Suprapubic skin (tissue), 4 donors: ENCODE measurements at regions not wholly inside any gene's neighbourhood (a gene's known extent, or its start where the extent isn't known, plus 50 kb on each side); places are given as distances from the start of the nearest gene placed in this dataset.

Experiments
- CTCF ChIP-seq, 2 donors: fragments of 200-600 bp in 1 of 2; fragments of 450-650 bp in 1 of 2; sonication (generic) in 1 of 2; IDR thresholded peaks; one replicate each; pipeline ENCODE4 v1.5.1; 2016 to 2019; ENCODE audit warnings: antibody characterized with exemption in 2 of 2, mild to moderate bottlenecking in 1 of 2, moderate library complexity in 1 of 2
- EP300 ChIP-seq: sonication (generic); formaldehyde crosslinking; IDR thresholded peaks from one replicate; pipeline ENCODE4 v1.6.1; 2017; ENCODE audit warnings: antibody characterized with exemption
- POLR2A ChIP-seq, 2 donors: fragments of 450-650 bp; IDR thresholded peaks; one replicate each; pipeline ENCODE4 v1.6.1; 2017; ENCODE audit warnings: antibody characterized with exemption in 2 of 2, mild to moderate bottlenecking in 2 of 2, moderate library complexity in 2 of 2
- POLR2AphosphoS5 ChIP-seq, 3 donors: sonication (generic); formaldehyde crosslinking; IDR thresholded peaks; one replicate each; pipeline ENCODE4 v1.6.1; 2017; ENCODE audit warnings: antibody characterized with exemption in 3 of 3

DNA sequence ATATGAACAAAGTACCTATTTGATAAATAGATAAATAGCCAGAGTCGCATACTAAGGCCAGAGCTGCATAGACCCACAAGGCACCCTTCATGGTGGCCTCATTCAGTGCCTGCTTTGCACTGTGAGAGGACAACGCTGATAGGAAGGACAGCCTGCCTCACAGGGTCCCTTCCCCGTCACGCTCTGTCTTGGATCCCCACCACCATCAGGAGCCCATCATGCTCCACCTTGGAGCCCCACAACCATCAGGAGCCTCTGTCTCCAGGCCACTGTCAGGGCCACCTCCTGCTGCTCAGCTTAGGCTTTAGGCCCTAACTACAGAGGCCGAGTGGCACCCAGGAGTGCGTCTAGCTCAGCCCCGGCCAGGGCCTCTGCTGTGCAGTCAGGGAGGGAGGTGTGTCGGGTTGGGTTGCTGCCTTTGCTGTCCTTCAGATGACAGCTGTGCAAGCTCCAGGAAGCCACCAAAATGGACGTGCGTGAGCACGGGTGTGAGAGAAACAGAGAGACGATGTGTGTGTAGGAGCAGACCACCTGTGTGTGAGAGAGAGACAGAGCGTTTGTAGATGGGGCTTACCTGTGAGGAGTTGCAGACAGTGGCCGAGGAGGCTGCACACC is 516.9 kb downstream of the GLRX3 start:
- no peak for TF ChIP-seq CTCF (IDR thresholded peaks at IDR 0.05)
- no peak for TF ChIP-seq POLR2AphosphoS5 (IDR thresholded peaks at IDR 0.05)
- TF ChIP-seq POLR2A (IDR thresholded peaks at IDR 0.05) = no peak
- TF ChIP-seq EP300 = no peak
